H9 (cell line): ENCODE measurements at regions not wholly inside any gene's neighbourhood (a gene's known extent, or its start where the extent isn't known, plus 50 kb on each side); places are given as distances from the start of the nearest gene placed in this dataset.

Experiments used
- DNase-seq: peaks from one replicate; pipeline ENCODE4 v3.0.0-alpha.2; 2017
- H2AFZ ChIP-seq: one replicate; pipeline ENCODE4 v1.6.1; 2013; ENCODE audit warnings: mild to moderate bottlenecking, low read length, control low read depth, moderate library complexity
- H2AK5ac ChIP-seq: 2 replicates; pipeline ENCODE4 v1.6.1; 2013; ENCODE audit warnings: low read length, control low read depth, mixed read lengths; ENCODE audit not compliant: insufficient read length
- H2BK120ac ChIP-seq: one replicate; pipeline ENCODE4 v1.6.1; 2013; ENCODE audit warnings: low read depth, mild to moderate bottlenecking, low read length, control low read depth, inconsistent platforms; ENCODE audit not compliant: poor library complexity, severe bottlenecking
- H2BK12ac ChIP-seq: 2 replicates; pipeline ENCODE4 v1.6.1; 2013; ENCODE audit warnings: low read length, control low read depth, mixed read lengths, low read depth; ENCODE audit not compliant: insufficient read length
- H2BK15ac ChIP-seq: 2 replicates; pipeline ENCODE4 v1.6.1; 2013; ENCODE audit warnings: low read depth, low read length, control low read depth
- H2BK20ac ChIP-seq: one replicate; pipeline ENCODE4 v1.6.1; 2013; ENCODE audit warnings: low read depth, mild to moderate bottlenecking, low read length, control low read depth, inconsistent platforms; ENCODE audit not compliant: poor library complexity, severe bottlenecking
- H2BK5ac ChIP-seq: 2 replicates; pipeline ENCODE4 v1.6.1; 2013; ENCODE audit warnings: low read length, control low read depth, mixed read lengths; ENCODE audit not compliant: insufficient read length
- H3K14ac ChIP-seq: 2 replicates; pipeline ENCODE4 v1.6.1; 2013; ENCODE audit warnings: low read length, control low read depth; ENCODE audit not compliant: insufficient read depth
- H3K18ac ChIP-seq: 2 replicates; pipeline ENCODE4 v1.6.1; 2013; ENCODE audit warnings: low read depth, mild to moderate bottlenecking, mixed read lengths, low read length, control low read depth; ENCODE audit not compliant: insufficient read length
- H3K23ac ChIP-seq: 2 replicates; pipeline ENCODE4 v1.6.1; 2013; ENCODE audit warnings: low read length, control low read depth, mixed read lengths, low read depth; ENCODE audit not compliant: insufficient read length
- H3K23me2 ChIP-seq: 2 replicates; pipeline ENCODE4 v1.6.1; 2013; ENCODE audit warnings: low read depth, mild to moderate bottlenecking, mixed read lengths, low read length, control low read depth; ENCODE audit not compliant: insufficient read length, poor library complexity, severe bottlenecking
- H3K27ac ChIP-seq: 2 replicates; pipeline ENCODE4 v1.5.1; 2013; ENCODE audit warnings: low read length, control low read depth, mixed read lengths, low read depth; ENCODE audit not compliant: insufficient read length
- H3K27me3 ChIP-seq: 2 replicates; pipeline ENCODE4 v1.6.1; 2013; ENCODE audit warnings: low read length, control low read depth, inconsistent platforms; ENCODE audit not compliant: insufficient read depth
- H3K4ac ChIP-seq: 2 replicates; pipeline ENCODE4 v1.6.1; 2013; ENCODE audit warnings: low read depth, mild to moderate bottlenecking, control low read depth, inconsistent platforms, low read length, moderate library complexity
- H3K4me1 ChIP-seq: 2 replicates; pipeline ENCODE4 v1.6.1; 2013; ENCODE audit warnings: low read length, control low read depth, inconsistent platforms; ENCODE audit not compliant: insufficient read depth
- H3K4me2 ChIP-seq: 2 replicates; pipeline ENCODE4 v1.6.1; 2013; ENCODE audit warnings: low read length, control low read depth, mixed read lengths; ENCODE audit not compliant: insufficient read length, insufficient read depth
- H3K56ac ChIP-seq: 2 replicates; pipeline ENCODE4 v1.6.1; 2013; ENCODE audit warnings: low read depth, mild to moderate bottlenecking, mixed read lengths, low read length, control low read depth; ENCODE audit not compliant: insufficient read length
- H3K79me1 ChIP-seq: 2 replicates; pipeline ENCODE4 v1.6.1; 2013; ENCODE audit warnings: low read depth, mild to moderate bottlenecking, moderate library complexity, low read length, control low read depth, inconsistent platforms; ENCODE audit not compliant: insufficient read depth, poor library complexity, severe bottlenecking
- H3K79me2 ChIP-seq: 2 replicates; pipeline ENCODE4 v1.6.1; 2013; ENCODE audit warnings: low read length, control low read depth, inconsistent platforms; ENCODE audit not compliant: insufficient read depth
- H3K9ac ChIP-seq: 2 replicates; pipeline ENCODE4 v1.6.1; 2013; ENCODE audit warnings: low read length, control low read depth, mixed read lengths; ENCODE audit not compliant: insufficient read length; ENCODE audit errors: extremely low read depth
- H3K9me3 ChIP-seq: one replicate; pipeline ENCODE4 v1.6.1; 2013; ENCODE audit warnings: low read depth, low read length, inconsistent platforms; ENCODE audit not compliant: control insufficient read depth
- H3T11ph ChIP-seq: one replicate; pipeline ENCODE4 v1.6.1; 2013; ENCODE audit warnings: mild to moderate bottlenecking, low read length, control low read depth, inconsistent platforms
- H4K20me1 ChIP-seq: one replicate; pipeline ENCODE4 v1.6.1; 2013; ENCODE audit not compliant: control insufficient read depth, insufficient read length, insufficient read depth
- H4K5ac ChIP-seq: 2 replicates; pipeline ENCODE4 v1.6.1; 2013; ENCODE audit warnings: low read depth, mild to moderate bottlenecking, mixed read lengths, low read length, control low read depth; ENCODE audit not compliant: insufficient read length
- H4K8ac ChIP-seq: replicated peaks from 2 replicates; pipeline ENCODE4 v1.6.1; 2013; ENCODE audit warnings: low read length, control low read depth, mixed read lengths, low read depth; ENCODE audit not compliant: insufficient read length
- H4K91ac ChIP-seq: 2 replicates; pipeline ENCODE4 v1.6.1; 2013; ENCODE audit warnings: low read depth, mild to moderate bottlenecking, moderate library complexity, mixed read lengths, low read length, control low read depth; ENCODE audit not compliant: insufficient read length
- H3K27ac Mint-ChIP-seq, 3 experiments: 2 replicates in 2 of 3; 3 replicates in 1 of 3; pipeline ENCODE4 v1.8.0; 2020 to 2021; ENCODE audit warnings: mixed read lengths in 3 of 3, mild to moderate bottlenecking in 1 of 3, moderate library complexity in 1 of 3
- H3K27me3 Mint-ChIP-seq: 2 replicates; pipeline ENCODE4 v1.8.0; 2021; ENCODE audit warnings: low read depth, mild to moderate bottlenecking, moderate library complexity, mixed read lengths
- H3K36me3 Mint-ChIP-seq, 3 experiments: 2 replicates in 2 of 3; 3 replicates in 1 of 3; pipeline ENCODE4 v1.8.0; 2020 to 2021; ENCODE audit warnings: low read depth in 3 of 3, mixed read lengths in 3 of 3; ENCODE audit not compliant: insufficient read depth in 1 of 3
- H3K4me1 Mint-ChIP-seq, 2 experiments: 2 replicates each; pipeline ENCODE4 v1.8.0; 2020; ENCODE audit warnings: mixed read lengths in 2 of 2
- H3K4me3 Mint-ChIP-seq, 2 experiments: 2 replicates in 1 of 2; 3 replicates in 1 of 2; pipeline ENCODE4 v1.8.0; 2020 to 2021; ENCODE audit warnings: mild to moderate bottlenecking in 2 of 2, mixed read lengths in 2 of 2, moderate library complexity in 1 of 2
- H3K9me3 Mint-ChIP-seq, 2 experiments: 2 replicates in 1 of 2; 3 replicates in 1 of 2; pipeline ENCODE4 v1.8.0; 2020; ENCODE audit warnings: mild to moderate bottlenecking in 2 of 2, mixed read lengths in 2 of 2, moderate library complexity in 1 of 2
- CTCF ChIP-seq: fragments of 200-600 bp; sonication (generic); conservative IDR thresholded peaks from 3 replicates; pipeline ENCODE4 v1.8.0; 2021; ENCODE audit warnings: antibody characterized with exemption, mild to moderate bottlenecking

DNA sequence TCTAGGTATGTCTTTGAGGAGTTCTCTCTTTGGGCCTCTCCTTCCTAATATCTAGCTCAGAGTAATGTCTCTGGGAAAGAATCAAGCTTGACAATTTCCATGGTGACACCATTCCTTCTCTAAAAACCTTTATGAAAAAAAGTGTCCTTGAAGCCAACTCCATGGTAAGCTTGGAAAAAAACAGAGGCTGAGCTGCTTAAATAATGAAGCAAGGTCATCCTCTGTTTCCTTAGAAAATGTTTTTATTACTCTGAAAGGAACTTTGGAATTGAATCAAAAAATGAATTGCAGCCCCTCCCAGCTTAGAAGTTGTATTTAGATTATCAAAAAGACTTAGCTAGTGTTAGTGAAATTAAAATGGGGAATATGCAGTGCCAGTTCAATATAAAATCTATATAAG lies 166.1 kb upstream of the KITLG start:
- no peak overlapping the region for H2BK5ac ChIP-seq
- no peak overlapping the region for H3K9ac ChIP-seq
- H2BK20ac ChIP-seq: no peak overlapping the region
- no peaks in the 10 kb centered on the region for H3K23me2 ChIP-seq
- H3K27ac Mint-ChIP-seq: no peak overlapping the region
- no peak overlapping the region for H3K14ac ChIP-seq
- H3K27me3 Mint-ChIP-seq: no peaks in the 10 kb centered on the region
- no peak overlapping the region for H4K5ac ChIP-seq
- no peak overlapping the region for H3K4ac ChIP-seq
- no peak for DNase-seq
- H4K20me1 ChIP-seq: no peaks in the 10 kb centered on the region
- H3K4me1 ChIP-seq: no peaks in the 10 kb centered on the region
- no peak overlapping the region for H3K23ac ChIP-seq
- H3K27me3 ChIP-seq: no peaks in the 10 kb centered on the region
- H3K79me1 ChIP-seq: no peaks in the 10 kb centered on the region
- no peaks in the 10 kb centered on the region for H3K79me2 ChIP-seq
- H3K36me3 Mint-ChIP-seq: no peaks in the 10 kb centered on the region
- no peak overlapping the region for H3K18ac ChIP-seq
- H3K27ac ChIP-seq: no peak overlapping the region
- H2BK12ac ChIP-seq: no peak overlapping the region
- no peak overlapping the region for H3K4me3 Mint-ChIP-seq
- no peaks in the 10 kb centered on the region for H3K9me3 Mint-ChIP-seq
- no peak overlapping the region for H3K56ac ChIP-seq
- H3K4me2 ChIP-seq: no peak overlapping the region
- H4K91ac ChIP-seq: no peak overlapping the region
- no peak overlapping the region for H2AK5ac ChIP-seq
- TF ChIP-seq CTCF: no peak
- H4K8ac ChIP-seq: no peak overlapping the region
- no peaks in the 10 kb centered on the region for H3K9me3 ChIP-seq
- no peak overlapping the region for H2BK120ac ChIP-seq
- no peak overlapping the region for H3T11ph ChIP-seq
- peaks cover 7 to 13% of the 10 kb centered on the region in 2 experiments for H3K4me1 Mint-ChIP-seq
- no peak overlapping the region for H2BK15ac ChIP-seq
- no peak overlapping the region for H2AFZ ChIP-seq
